B cell (primary cell): ENCODE measurements at regions not wholly inside any gene's neighbourhood (a gene's known extent, or its start where the extent isn't known, plus 50 kb on each side); places are given as distances from the start of the nearest gene placed in this dataset.
"Not testable (repeated sequence)": the region's sequence is repeated elsewhere in the genome, so short reads cannot be mapped to it uniquely, and the experiment has no call there.

Experiments used
- ATAC-seq: fragments of 200-7000 bp; cut with Tn5 transposase; one replicate; pipeline ENCODE4 v1.10.0; 2021; ENCODE audit warnings: low read depth, mild to moderate bottlenecking, moderate number of reproducible peaks, moderate library complexity
- CTCF ChIA-PET: fragments of 350-600 bp; sonication (Branson Sonifier 250); formaldehyde crosslinking; loops from one replicate; lab custom pipeline; 2021; ENCODE audit warnings: antibody characterized with exemption, inconsistent platforms; lab: Charles Lee
- POLR2A ChIA-PET: fragments of 350-600 bp; sonication (Branson Sonifier 250); formaldehyde crosslinking; loops from one replicate; lab custom pipeline; 2021; ENCODE audit warnings: antibody characterized with exemption; lab: Charles Lee
- DNase-seq: peaks from one replicate; pipeline ENCODE4 v3.0.0; 2013
- H2AFZ ChIP-seq: 2 replicates; pipeline ENCODE4 v1.6.1; 2012; ENCODE audit warnings: mild to moderate bottlenecking, low read depth, low read length; ENCODE audit not compliant: insufficient read depth, poor library complexity, severe bottlenecking
- H3K27ac ChIP-seq, 2 donors: 1 replicate in 1 of 2; 2 replicates in 1 of 2; pipeline ENCODE4 v1.5.1; 2012 to 2013; ENCODE audit warnings: low read length in 2 of 2, mild to moderate bottlenecking in 2 of 2, moderate library complexity in 1 of 2
- H3K27me3 ChIP-seq, 4 experiments: fragments of 200-600 bp in 1 of 4; sonication (generic) in 1 of 4; replicated peaks in 1 of 4; 1 replicate in 2 of 4; 2 replicates in 2 of 4; pipeline versions ENCODE4 v1.6.1 to v1.7.0; 2013 to 2016; ENCODE audit warnings: low read length in 3 of 4, mild to moderate bottlenecking in 2 of 4, mixed read lengths in 1 of 4, moderate library complexity in 1 of 4; ENCODE audit not compliant: insufficient read depth in 4 of 4, control insufficient read depth in 3 of 4; ENCODE audit errors: control extremely low read depth in 1 of 4
- H3K36me3 ChIP-seq, 2 experiments: replicated peaks in 1 of 2; 1 replicate in 1 of 2; 2 replicates in 1 of 2; pipeline versions ENCODE4 v1.6.1 to v1.7.1; 2013; ENCODE audit warnings: low read length in 1 of 2; ENCODE audit not compliant: insufficient read depth in 2 of 2, control insufficient read depth in 1 of 2; ENCODE audit errors: control extremely low read depth in 1 of 2, extremely low read depth in 1 of 2
- H3K4me1 ChIP-seq, 2 donors: fragments of 200-600 bp in 1 of 2; sonication (generic) in 1 of 2; 1 replicate in 1 of 2; 2 replicates in 1 of 2; pipeline versions ENCODE4 v1.5.1 to v1.6.1; 2013 to 2017; ENCODE audit warnings: low read length in 2 of 2; ENCODE audit not compliant: control insufficient read depth in 2 of 2, insufficient read depth in 2 of 2
- H3K4me2 ChIP-seq: replicated peaks from 2 replicates; pipeline ENCODE3; 2012; ENCODE audit warnings: mild to moderate bottlenecking, low read depth, low read length; ENCODE audit not compliant: poor library complexity, severe bottlenecking
- H3K4me3 ChIP-seq, 5 experiments: fragments of 200-600 bp in 1 of 5; sonication (generic) in 1 of 5; 1 replicate in 3 of 5; 2 replicates in 2 of 5; pipeline versions ENCODE4 v1.5.1 to v1.7.0; 2011 to 2016; ENCODE audit warnings: low read length in 4 of 5, mild to moderate bottlenecking in 4 of 5, low read depth in 2 of 5, control low read depth in 1 of 5, moderate library complexity in 1 of 5; ENCODE audit not compliant: insufficient read depth in 1 of 5; ENCODE audit errors: control extremely low read depth in 1 of 5, extremely low read depth in 1 of 5
- H3K79me2 ChIP-seq: fragments of 200-600 bp; sonication (generic); one replicate; pipeline ENCODE4 v1.6.0; 2016; ENCODE audit warnings: low read length; ENCODE audit not compliant: control insufficient read depth, insufficient read depth
- H3K9ac ChIP-seq: fragments of 200-600 bp; sonication (generic); 2 replicates; pipeline ENCODE4 v1.6.1; 2017; ENCODE audit warnings: mild to moderate bottlenecking, low read length, moderate library complexity
- H3K9me3 ChIP-seq, 3 donors: one replicate each; pipeline versions ENCODE4 v1.6.1 to v1.7.1; 2013; ENCODE audit warnings: low read length in 2 of 3; ENCODE audit not compliant: control insufficient read depth in 2 of 3, insufficient read depth in 1 of 3; ENCODE audit errors: control extremely low read depth in 1 of 3
- H4K20me1 ChIP-seq: 2 replicates; pipeline ENCODE4 v1.6.0; 2012; ENCODE audit warnings: mild to moderate bottlenecking, low read length; ENCODE audit not compliant: insufficient read depth, control insufficient read depth, poor library complexity, severe bottlenecking
- H3K27ac Mint-ChIP-seq: one replicate; pipeline ENCODE4 v1.8.0; 2021; ENCODE audit warnings: mixed read lengths
- H3K27me3 Mint-ChIP-seq: one replicate; pipeline ENCODE4 v1.8.0; 2021; ENCODE audit warnings: mixed read lengths
- H3K4me1 Mint-ChIP-seq: one replicate; pipeline ENCODE4 v1.8.0; 2021; ENCODE audit warnings: mixed read lengths
- H3K4me3 Mint-ChIP-seq: one replicate; pipeline ENCODE4 v1.8.0; 2021; ENCODE audit warnings: mixed read lengths
- H3K9me3 Mint-ChIP-seq: one replicate; pipeline ENCODE4 v1.8.0; 2022; ENCODE audit warnings: mixed read lengths; ENCODE audit not compliant: insufficient read depth
- CTCF ChIP-seq: fragments of 200-600 bp; IDR thresholded peaks from one replicate; pipeline ENCODE4 v1.8.0; 2022; ENCODE audit warnings: antibody characterized with exemption, mild to moderate bottlenecking
- EZH2 ChIP-seq: IDR thresholded peaks from 2 replicates; pipeline ENCODE4 v1.6.1; 2012; ENCODE audit warnings: borderline replicate concordance, low read depth, mild to moderate bottlenecking, moderate library complexity, low read length; ENCODE audit not compliant: insufficient read depth, poor library complexity, severe bottlenecking
- WGBS: methylation state at CpG from one replicate; pipeline ENCODE4 v1.1.5; 2013; ENCODE audit warnings: missing lambda C conversion rate; ENCODE audit not compliant: insufficient coverage; 5-methylcytosine and 5-hydroxymethylcytosine counted together
- intact Hi-C: fragments of 100-400 bp; cut with micrococcal nuclease; formaldehyde crosslinking; loops from one replicate; pipeline ENCODE4 v1.10.0; 2022

- Histone ChIP-seq H3K27ac (no peak overlapping the region), H3K79me2 (no peaks in the 10 kb centered on the region), H3K4me3 (no peak overlapping the region), H3K4me2 (no peak overlapping the region), H3K36me3 (no peaks in the 10 kb centered on the region), H2AFZ (no peak overlapping the region), H3K27me3 (peaks cover 0 to 7% (median 0%) of the 10 kb centered on the region in 4 experiments), H3K9me3 (peaks cover 0 to 14% (median 0%) of the 10 kb centered on the region in 3 donors), H4K20me1 (no peaks in the 10 kb centered on the region), H3K4me1 (no peaks in the 10 kb centered on the region), H3K9ac (no peak overlapping the region)
- intact Hi-C loops = no loop called here
- ChIA-PET POLR2A (no interaction called here), CTCF (no interaction called here)
- peaks cover 21% of the 10 kb centered on the region for H3K27me3 Mint-ChIP-seq
- TF ChIP-seq EZH2 = no peak
- no peak for TF ChIP-seq CTCF
- no CpG with 5 or more reads among the region's 3 CpGs for WGBS
- no peak for ATAC-seq
- no peak overlapping the region for H3K27ac Mint-ChIP-seq
- no peaks in the 10 kb centered on the region for H3K4me1 Mint-ChIP-seq
- H3K9me3 Mint-ChIP-seq = peaks cover 13% of the 10 kb centered on the region
- DNase-seq = no peak
- no peak overlapping the region for H3K4me3 Mint-ChIP-seq
Observed at GRCh38 chr4:151488968-151489367, 80.0 kb downstream of the FHIP1A start.

DNA sequence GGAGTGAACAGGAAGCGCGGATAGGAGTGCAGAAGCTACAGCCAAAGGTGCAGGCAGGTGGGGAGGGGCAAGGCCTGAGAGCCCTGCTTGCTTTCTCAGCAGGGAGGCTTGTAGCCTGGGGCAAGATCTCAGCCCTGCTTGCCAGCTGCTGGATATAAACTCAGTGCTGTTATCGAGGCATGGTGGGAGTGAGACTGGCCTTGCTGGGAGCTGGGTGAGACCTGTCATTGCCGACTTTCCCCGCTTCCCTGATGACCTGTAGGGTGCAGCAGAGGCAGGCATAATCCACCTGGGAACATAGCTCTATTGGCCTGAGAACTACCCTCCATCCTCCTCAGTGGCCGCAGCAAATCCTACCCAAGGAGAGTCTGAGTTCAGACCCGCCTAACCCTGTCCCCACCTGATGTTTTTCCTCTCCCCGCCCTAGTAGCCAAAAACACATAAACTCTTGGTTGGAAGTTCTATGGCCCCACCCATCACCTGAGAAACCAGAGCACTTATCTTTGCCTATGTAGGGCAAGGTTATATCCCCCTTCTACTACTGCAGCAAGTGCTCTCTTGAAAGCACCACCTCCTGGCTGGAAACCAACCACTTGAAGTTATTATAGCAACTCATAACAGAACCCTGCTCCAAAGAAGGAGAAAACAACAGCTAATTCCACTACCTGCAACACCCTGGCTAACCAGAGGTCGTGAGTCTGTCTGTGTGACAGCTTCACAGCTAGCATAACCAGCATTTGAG lies 80.7 kb downstream of the FHIP1A start:
- no peak overlapping the region for H3K9ac ChIP-seq
- ATAC-seq (no peak), DNase-seq (no peak)
- no peak overlapping the region for H2AFZ ChIP-seq
- POLR2A ChIA-PET = no interaction called here
- H3K79me2 ChIP-seq = no peaks in the 10 kb centered on the region
- WGBS = 87% methylated on average over 9 of the region's 9 CpGs
- CTCF ChIA-PET = no interaction called here
- H4K20me1 ChIP-seq = no peaks in the 10 kb centered on the region
- no peak overlapping the region for H3K4me3 ChIP-seq
- H3K9me3 ChIP-seq = peaks cover 0 to 14% (median 0%) of the 10 kb centered on the region in 3 donors
- H3K4me1 Mint-ChIP-seq = no peaks in the 10 kb centered on the region
- TF ChIP-seq CTCF (no peak), EZH2 (no peak)
- peaks cover 0 to 1% (median 0%) of the 10 kb centered on the region in 4 experiments for H3K27me3 ChIP-seq
- peaks cover 21% of the 10 kb centered on the region for H3K27me3 Mint-ChIP-seq
- peaks cover 18% of the 10 kb centered on the region for H3K9me3 Mint-ChIP-seq
- no peak overlapping the region for H3K27ac ChIP-seq
- H3K4me3 Mint-ChIP-seq = no peak overlapping the region
- H3K36me3 ChIP-seq = no peaks in the 10 kb centered on the region
- intact Hi-C loops = no loop called here
- no peak overlapping the region for H3K27ac Mint-ChIP-seq
- no peaks in the 10 kb centered on the region for H3K4me1 ChIP-seq
- H3K4me2 ChIP-seq = no peak overlapping the region

DNA sequence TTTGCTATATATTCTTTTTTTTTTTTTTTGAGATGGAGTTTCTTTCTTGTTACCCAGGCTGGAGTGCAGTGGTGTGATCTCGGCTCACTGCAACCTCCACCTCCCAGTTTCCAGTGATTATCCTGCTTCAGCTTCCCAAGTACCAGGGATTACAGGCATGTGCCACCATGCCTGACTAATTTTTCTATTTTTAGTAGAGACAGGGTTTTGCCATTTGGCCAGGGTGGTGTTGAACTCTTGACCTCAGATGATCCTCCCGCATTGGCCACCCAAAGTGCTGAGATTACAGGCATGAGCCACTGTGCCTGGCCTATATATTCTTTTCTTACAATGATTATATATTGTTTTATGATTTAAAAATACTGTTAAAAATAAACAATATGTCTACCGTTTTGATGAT lies 86.6 kb downstream of the FHIP1A start:
- WGBS = no CpG with 5 or more reads among the region's 3 CpGs
- H3K4me1 Mint-ChIP-seq, H3K9ac ChIP-seq, H3K27me3 Mint-ChIP-seq, intact Hi-C loops, DNase-seq, H3K4me3 Mint-ChIP-seq, H3K4me2 ChIP-seq, H3K36me3 ChIP-seq, H3K4me3 ChIP-seq, H2AFZ ChIP-seq, CTCF ChIA-PET, POLR2A ChIA-PET, H3K79me2 ChIP-seq, H3K9me3 ChIP-seq, H3K27ac ChIP-seq, H4K20me1 ChIP-seq, ATAC-seq, H3K4me1 ChIP-seq, H3K27me3 ChIP-seq, H3K27ac Mint-ChIP-seq: not testable (repeated sequence)
- H3K9me3 Mint-ChIP-seq = peaks cover 18% of the 10 kb centered on the region
